ENCODE measurements at regions not wholly inside any gene's neighbourhood (a gene's known extent, or its start where the extent isn't known, plus 50 kb on each side); places are given as distances from the start of the nearest gene placed in this dataset.
"Not testable (repeated sequence)": the region's sequence is repeated elsewhere in the genome, so short reads cannot be mapped to it uniquely, and the experiment has no call there.

- DNase-seq: no peak
Observed at GRCh38 chr2:194907569-194907968, 749.5 kb upstream of the SLC39A10 start.

DNA sequence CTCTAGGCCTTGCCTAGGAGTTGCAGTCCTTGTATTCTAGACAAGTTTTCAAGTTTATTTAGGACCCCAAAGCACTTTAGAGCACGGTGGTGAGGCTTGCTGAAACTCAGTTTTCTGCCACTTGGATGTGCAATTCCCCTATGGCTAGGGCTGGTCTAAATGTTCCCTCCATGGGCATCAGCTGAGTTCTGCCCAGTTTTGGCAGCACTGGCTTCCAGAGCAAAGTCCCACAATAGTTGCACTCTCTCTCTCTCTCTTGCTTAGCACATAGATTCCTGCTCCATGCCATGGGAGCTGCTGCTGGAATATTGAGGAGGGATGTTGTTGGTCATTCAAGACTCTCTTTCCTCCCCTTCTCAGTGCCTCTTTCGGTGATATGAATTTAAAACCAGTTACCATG lies 760.2 kb upstream of the SLC39A10 start:
- no peak for DNase-seq

DNA sequence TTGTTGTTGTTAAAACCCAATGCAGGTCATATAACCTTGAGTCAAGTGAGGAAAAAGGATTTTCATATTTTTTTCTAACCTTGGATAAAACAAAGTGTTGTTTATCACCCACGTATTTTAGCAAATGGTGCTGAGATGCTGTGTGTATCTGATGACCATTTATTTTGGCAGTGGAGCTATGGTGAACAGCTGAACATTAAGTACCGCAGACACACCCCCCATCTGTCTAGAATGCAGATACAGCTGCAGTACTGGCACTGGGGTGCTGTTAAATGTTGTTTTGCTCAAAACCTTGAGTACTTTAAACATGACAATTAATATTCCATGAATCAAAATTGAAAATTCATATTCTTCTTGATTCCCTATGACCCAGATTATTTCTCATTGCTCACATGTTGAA lies 773.3 kb upstream of the SLC39A10 start:
- DNase-seq: no peak

GRCh38 chr2:194870974-194871535 lies 786.0 kb upstream of the SLC39A10 start:
- no peak for DNase-seq

DNA sequence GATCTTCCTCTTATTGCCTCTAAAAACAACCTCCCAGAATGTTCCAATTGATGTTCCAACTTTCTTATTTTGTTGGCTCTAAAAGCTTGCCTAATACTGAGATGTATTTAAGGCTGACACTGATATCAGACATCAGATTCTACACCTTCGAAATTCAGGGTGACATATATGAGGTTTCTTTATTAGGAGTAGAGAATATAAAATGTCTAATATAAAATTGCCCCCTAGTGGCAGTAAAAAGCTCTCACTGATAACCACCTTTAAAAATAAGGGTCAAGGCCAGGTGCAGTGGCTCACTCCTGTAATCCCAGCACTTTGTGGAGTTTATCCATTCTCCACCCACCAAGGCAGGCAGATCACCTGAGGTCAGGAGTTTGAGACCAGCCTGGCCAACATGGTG lies 789.7 kb upstream of the SLC39A10 start:
- no peak for DNase-seq

DNA sequence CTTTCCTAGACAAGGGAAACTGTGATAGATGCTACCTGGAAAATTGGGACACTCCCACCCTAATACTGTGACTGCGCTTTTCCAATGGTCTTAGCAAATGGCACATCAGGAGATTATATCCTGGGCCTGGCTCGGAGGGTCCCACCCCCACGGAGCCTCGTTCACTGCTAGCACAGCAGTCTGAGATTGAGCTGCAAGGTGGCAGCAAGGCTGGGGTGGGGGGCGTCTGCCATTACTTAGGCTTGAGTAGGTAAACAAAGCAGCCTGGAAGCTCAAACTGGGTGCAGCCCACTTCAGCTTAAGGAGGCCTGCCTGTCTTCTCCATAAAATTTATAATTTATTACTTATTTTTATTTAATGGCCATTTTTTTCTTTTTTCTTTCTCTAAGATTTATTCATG lies 802.1 kb upstream of the SLC39A10 start:
- no peak for DNase-seq

DNA sequence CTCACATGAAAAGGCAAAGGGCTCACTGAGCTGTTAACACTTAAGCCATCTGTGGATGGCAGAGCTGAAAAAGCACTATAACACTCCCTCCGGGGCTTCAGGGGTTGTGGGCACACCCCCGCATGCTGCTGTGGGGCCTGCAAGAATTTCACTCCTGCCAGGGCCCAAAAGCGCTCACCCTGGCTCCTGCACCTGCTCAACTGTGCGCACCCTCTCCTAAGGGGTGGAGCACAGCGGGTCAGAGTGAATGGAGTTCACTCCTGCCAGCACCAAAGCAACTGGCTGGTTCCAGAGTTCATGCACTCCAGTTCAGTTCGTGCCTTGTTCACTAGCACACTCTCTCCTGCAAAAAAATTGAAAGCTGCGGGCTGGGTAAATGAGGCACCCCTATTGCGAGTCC lies 814.2 kb upstream of the SLC39A10 start:
- DNase-seq: no peak

- DNase-seq: not testable (repeated sequence)
Observed at GRCh38 chr2:194834371-194834770, 822.7 kb upstream of the SLC39A10 start.

- no peak for DNase-seq
Observed at GRCh38 chr2:194826241-194826640, 830.8 kb upstream of the SLC39A10 start.

DNA sequence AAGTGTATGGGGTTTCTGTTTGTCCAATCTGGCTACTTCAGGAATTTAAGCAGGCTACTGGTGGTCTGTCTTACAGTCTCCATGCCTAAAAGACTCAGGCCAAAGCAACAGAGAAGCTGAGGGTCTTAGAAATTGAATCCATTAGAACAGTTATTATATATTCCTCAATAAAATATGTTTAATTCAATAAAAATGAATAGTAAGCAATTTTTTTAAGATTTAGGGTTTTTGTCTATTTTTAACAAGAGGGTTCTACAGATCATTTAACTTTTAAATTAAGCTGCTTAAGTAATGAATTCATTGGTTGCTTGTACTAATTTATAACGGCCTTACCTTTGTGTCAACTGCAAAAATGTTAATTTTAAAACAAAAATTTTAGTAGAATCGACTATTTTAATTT lies 832.6 kb upstream of the SLC39A10 start:
- no peak for DNase-seq

- DNase-seq: no peak
Observed at GRCh38 chr2:194822657-194823056, 834.4 kb upstream of the SLC39A10 start.

DNA sequence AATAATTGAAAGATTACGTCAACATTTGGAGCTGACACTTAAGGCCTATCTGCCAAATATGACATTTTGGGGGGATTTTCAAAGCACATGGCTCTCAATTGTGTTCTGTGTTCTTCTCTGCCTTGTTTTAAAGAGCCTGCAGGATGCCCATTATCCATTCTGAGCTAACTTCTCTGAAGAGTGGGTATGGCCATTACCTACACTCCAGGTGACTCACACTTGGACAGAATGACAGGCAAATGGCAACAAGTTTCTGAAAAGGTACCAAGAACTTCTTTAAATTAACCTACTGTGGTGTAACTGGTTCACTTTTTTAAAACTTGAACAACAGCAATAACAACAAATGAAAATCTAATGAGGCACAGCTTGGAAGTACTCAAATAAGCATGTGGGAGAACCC lies 834.9 kb upstream of the SLC39A10 start:
- DNase-seq: no peak

GRCh38 chr2:194819367-194819766 lies 837.7 kb upstream of the SLC39A10 start:
- no peak for DNase-seq

- DNase-seq: no peak
Observed at GRCh38 chr2:194815475-194815874, 841.6 kb upstream of the SLC39A10 start.

- DNase-seq: no peak
Observed at GRCh38 chr2:194802589-194802988, 854.4 kb upstream of the SLC39A10 start.

- not testable (repeated sequence) for DNase-seq
Observed at GRCh38 chr2:194787071-194787470, 870.0 kb upstream of the SLC39A10 start.

DNA sequence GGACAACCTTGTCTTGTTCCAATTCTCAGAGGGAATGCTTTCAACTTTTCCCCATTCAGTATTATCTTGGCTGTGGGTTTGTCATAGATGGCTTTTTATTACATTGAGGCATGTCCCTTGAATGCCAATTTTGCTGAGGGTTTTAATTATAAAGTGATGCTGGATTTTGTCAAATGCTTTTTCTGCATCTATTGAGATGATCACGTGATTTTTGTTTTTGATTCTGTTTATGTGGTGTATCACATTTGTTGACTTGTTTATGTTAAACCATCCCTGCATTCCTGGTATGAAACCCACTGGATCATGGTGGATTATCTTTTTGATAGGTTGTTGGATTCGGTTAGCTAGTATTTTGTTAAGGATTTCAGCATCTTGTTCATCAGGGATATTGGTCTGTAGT lies 885.6 kb upstream of the SLC39A10 start:
- DNase-seq: not testable (repeated sequence)

GRCh38 chr2:194769030-194769429 lies 888.0 kb upstream of the SLC39A10 start:
- DNase-seq: no peak

GRCh38 chr2:194765723-194766122 lies 891.3 kb upstream of the SLC39A10 start:
- DNase-seq: no peak

GRCh38 chr2:194750926-194751325 lies 906.1 kb upstream of the SLC39A10 start:
- no peak for DNase-seq

DNA sequence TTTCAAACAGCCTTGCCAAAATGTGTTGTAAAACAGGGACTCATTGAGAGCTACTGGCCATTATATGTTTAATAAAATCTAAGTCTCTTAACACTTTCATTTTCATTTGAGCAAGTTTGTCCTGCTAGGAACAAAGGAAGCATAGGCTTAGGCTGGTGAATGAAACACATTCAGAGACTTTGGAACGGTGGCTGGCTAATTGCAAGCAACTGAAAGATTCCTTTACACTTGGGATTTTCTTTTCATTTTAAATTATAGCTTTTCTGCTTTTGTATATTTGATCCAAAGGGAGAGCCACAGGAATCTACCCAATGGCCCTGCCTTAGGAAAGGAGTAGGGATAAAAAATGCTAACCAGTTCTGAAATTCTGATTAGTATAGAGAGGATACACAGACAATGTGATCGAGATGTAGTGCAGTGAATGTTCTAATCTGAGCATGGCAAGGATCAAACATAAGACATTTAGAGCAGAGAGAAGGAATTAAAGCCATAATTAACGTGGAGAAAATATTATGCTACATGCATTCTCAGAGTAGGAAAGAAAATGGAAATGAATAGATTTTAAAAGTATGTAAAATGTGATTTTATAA lies 911.4 kb upstream of the SLC39A10 start:
- DNase-seq: no peak

- DNase-seq: no peak
Observed at GRCh38 chr2:194742706-194743105, 914.3 kb upstream of the SLC39A10 start.

GRCh38 chr2:194739217-194739616 lies 917.8 kb upstream of the SLC39A10 start:
- no peak for DNase-seq

DNA sequence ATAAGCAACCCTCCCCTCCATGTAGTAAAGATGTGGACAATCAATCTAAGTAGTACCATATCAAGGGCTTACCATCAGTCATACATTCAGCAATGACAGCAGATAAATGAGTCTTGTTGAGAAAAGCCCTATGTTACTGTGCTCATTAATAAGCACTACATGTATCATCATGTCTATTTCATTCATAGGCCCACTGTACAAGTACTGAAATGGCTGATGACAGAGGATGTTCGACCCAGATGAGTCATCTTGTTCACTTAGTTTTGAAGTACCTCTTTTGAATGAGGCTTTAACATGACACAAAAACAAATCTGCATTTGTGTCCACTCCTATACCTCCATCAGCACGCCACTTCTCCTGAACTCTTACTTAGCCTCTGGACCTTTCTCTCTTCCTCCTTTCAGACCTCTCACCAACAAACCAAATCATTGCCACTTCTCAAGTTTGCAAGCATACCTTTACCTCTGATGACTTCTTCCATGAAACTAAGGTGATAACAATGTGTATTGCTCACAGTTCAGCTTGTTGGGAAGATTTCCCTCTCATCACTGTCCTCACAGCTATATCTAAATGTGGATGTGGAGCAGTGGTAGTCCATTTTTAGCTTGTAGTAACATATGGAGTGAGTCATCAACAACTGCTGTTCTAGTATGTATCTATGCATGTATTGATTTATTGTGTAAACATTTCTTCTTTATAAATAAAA lies 921.0 kb upstream of the SLC39A10 start:
- DNase-seq: no peak

- no peak for DNase-seq
Observed at GRCh38 chr2:194730266-194730665, 926.8 kb upstream of the SLC39A10 start.
